K562 (cell line): ENCODE measurements at regions not wholly inside any gene's neighbourhood (a gene's known extent, or its start where the extent isn't known, plus 50 kb on each side); places are given as distances from the start of the nearest gene placed in this dataset.

Source experiments
- ATAC-seq: fragments of 200-7000 bp; cut with Tn5 transposase; 3 replicates; pipeline ENCODE4 v1.9.1; 2020; ENCODE audit warnings: moderate library complexity
- BruUV-seq: library from RNA; stranded (reverse); fragments of 400-500 nt; replicated peaks from 2 replicates; lab custom pipeline; 2021; lab: Mats Ljungman, UMichigan
- CTCF ChIA-PET: fragments of 300-600 bp; formaldehyde crosslinking; extraction: SDS; loops from one replicate; lab custom pipeline; 2021; ENCODE audit warnings: low intra/inter-chr PET ratio; lab: Yijun Ruan, JAX
- POLR2A ChIA-PET: fragments of 300-600, 350-650 bp; sonication (Branson Sonifier 250); formaldehyde crosslinking; extraction: SDS; loops from one replicate; lab custom pipeline; 2021; ENCODE audit warnings: antibody characterized with exemption, inconsistent platforms; lab: Yijun Ruan, JAX
- DNase-seq, 4 experiments: peaks; one replicate each; pipeline versions ENCODE4 v3.0.0 to v3.0.0-alpha.2; 2011 to 2018; ENCODE audit warnings: low spot score in 3 of 4, mixed read lengths in 3 of 4; ENCODE audit errors: extremely low read depth in 1 of 4
- FAIRE-seq: peaks from 2 replicates; lab custom pipeline; 2011; peaks lifted over from hg19 to GRCh38; lab: Jason Lieb, UNC
- H2AFZ ChIP-seq: 2 replicates; pipeline ENCODE4 v1.6.0; 2011; ENCODE audit warnings: low read depth, low read length, control low read depth, inconsistent platforms
- H3K27ac ChIP-seq: fragments of 200-600 bp; 3 replicates; pipeline ENCODE4 v1.8.0; 2011; ENCODE audit warnings: low read depth, mild to moderate bottlenecking, control low read depth, inconsistent platforms, low read length, moderate library complexity, mixed read lengths; ENCODE audit errors: extremely low read depth
- H3K27me3 ChIP-seq, 2 experiments: fragments of 300-600 bp in 1 of 2; 2 replicates in 1 of 2; 3 replicates in 1 of 2; pipeline versions ENCODE4 v1.6.0 to v1.8.0; 2011; ENCODE audit warnings: inconsistent platforms in 2 of 2, low read length in 2 of 2, mild to moderate bottlenecking in 1 of 2, mixed read lengths in 1 of 2, moderate library complexity in 1 of 2; ENCODE audit not compliant: control insufficient read depth in 2 of 2, insufficient read depth in 2 of 2
- H3K36me3 ChIP-seq: fragments of 300-600 bp; 3 replicates; pipeline ENCODE4 v1.8.0; 2011; ENCODE audit warnings: mild to moderate bottlenecking, low read length, inconsistent platforms; ENCODE audit not compliant: control insufficient read depth, insufficient read depth
- H3K4me1 ChIP-seq, 2 experiments: fragments of 200-600 bp in 1 of 2; replicated peaks in 1 of 2; 2 replicates in 1 of 2; 3 replicates in 1 of 2; pipeline versions ENCODE4 v1.5.1 to v1.8.0; 2011; ENCODE audit warnings: inconsistent platforms in 2 of 2, low read length in 2 of 2, mild to moderate bottlenecking in 1 of 2, mixed read lengths in 1 of 2, moderate library complexity in 1 of 2; ENCODE audit not compliant: control insufficient read depth in 2 of 2, insufficient read depth in 2 of 2
- H3K4me2 ChIP-seq: 2 replicates; pipeline ENCODE4 v1.6.1; 2011; ENCODE audit warnings: low read length, control low read depth, inconsistent platforms, mixed read lengths; ENCODE audit not compliant: insufficient read depth
- H3K4me3 ChIP-seq: fragments of 200-600 bp; sonication (generic), shearing (Covaris generic); 2 replicates; pipeline ENCODE4 v1.5.1; 2016; ENCODE audit warnings: control low read depth, inconsistent platforms
- H3K79me2 ChIP-seq: fragments of 200-600 bp; 3 replicates; pipeline ENCODE4 v1.8.0; 2011; ENCODE audit warnings: low read length, inconsistent platforms; ENCODE audit not compliant: control insufficient read depth, insufficient read depth
- H3K9ac ChIP-seq, 2 experiments: 2 replicates each; pipeline versions ENCODE4 v1.6.0 to v1.6.1; 2011; ENCODE audit warnings: low read depth in 2 of 2, low read length in 2 of 2, control low read depth in 1 of 2, inconsistent platforms in 1 of 2, mild to moderate bottlenecking in 1 of 2, mixed read lengths in 1 of 2; ENCODE audit not compliant: insufficient read depth in 1 of 2
- H3K9me1 ChIP-seq: one replicate; pipeline ENCODE4 v1.6.0; 2011; ENCODE audit warnings: inconsistent platforms, mild to moderate bottlenecking, low read length, moderate library complexity; ENCODE audit not compliant: control insufficient read depth, insufficient read depth
- H3K9me3 ChIP-seq: replicated peaks from 2 replicates; pipeline ENCODE4 v1.5.1; 2011; ENCODE audit warnings: low read depth, low read length, inconsistent platforms; ENCODE audit not compliant: control insufficient read depth, insufficient read depth
- H4K20me1 ChIP-seq: replicated peaks from 2 replicates; pipeline ENCODE4 v1.6.1; 2011; ENCODE audit warnings: low read length, inconsistent platforms, mixed read lengths; ENCODE audit not compliant: control insufficient read depth, insufficient read depth
- MBD2 ChIP-seq: sonication (generic); IDR thresholded peaks from 2 replicates; pipeline ENCODE4 v1.6.1; 2016; ENCODE audit warnings: low read depth, borderline replicate concordance
- TEAD4 ChIP-seq, 2 experiments: sonication (generic) in 1 of 2; formaldehyde crosslinking in 1 of 2; IDR thresholded peaks; 2 replicates each; pipeline versions ENCODE4 v1.6.1 to v1.8.0; 2012 to 2022; ENCODE audit warnings: borderline replicate concordance in 1 of 2, inconsistent platforms in 1 of 2, low read length in 1 of 2, mild to moderate bottlenecking in 1 of 2, missing genetic modification reagents in 1 of 2
- ZNF780A ChIP-seq: fragments of 250-450 bp; sonication (Bioruptor Pico); IDR thresholded peaks from 2 replicates; pipeline ENCODE4 v1.5.0; 2021; ENCODE audit warnings: mild to moderate bottlenecking
- WGBS: fragments of 100-300 bp; shearing (Covaris generic); methylation state at CpG from one replicate; pipeline ENCODE4 v1.1.6; 2016; ENCODE audit warnings: low coverage, mixed read lengths; ENCODE audit not compliant: insufficient coverage; ENCODE audit errors: missing lambda C conversion rate; 5-methylcytosine and 5-hydroxymethylcytosine counted together
- in situ Hi-C: fragments of 300-500 bp; cut with MboI; formaldehyde crosslinking; loops from 4 replicates; pipeline ENCODE4 v1.15.0; 2018; ENCODE audit warnings: inconsistent platforms, mixed read lengths
- intact Hi-C: fragments of 100-400 bp; cut with micrococcal nuclease; formaldehyde crosslinking; loops from 2 replicates; pipeline ENCODE4 v1.14.2; 2022

DNA sequence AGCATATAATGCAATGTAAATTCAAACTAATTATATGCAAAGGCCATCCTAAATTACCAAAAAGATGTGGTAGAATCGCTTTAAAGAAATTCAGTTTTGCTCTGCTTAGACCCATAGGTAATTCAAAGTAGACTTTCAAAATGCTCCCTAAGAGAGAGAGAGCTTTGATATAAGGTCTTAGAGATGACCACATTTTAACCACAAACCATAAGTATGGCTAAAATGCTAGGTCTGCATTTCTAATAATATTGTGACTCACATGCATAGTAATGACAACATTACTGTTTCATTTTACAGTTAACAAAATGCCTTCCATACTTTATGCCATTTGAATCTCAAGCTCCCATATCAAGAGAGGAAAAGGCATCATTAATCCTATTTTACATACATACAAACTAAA lies 144.5 kb downstream of the RAD51AP2 start:
- FAIRE-seq (no peak), ATAC-seq (no peak)
- Histone ChIP-seq H3K4me1 (no peaks in the 10 kb centered on the region), H3K4me2 (no peak overlapping the region), H3K4me3 (no peak overlapping the region), H3K9ac (no peak overlapping the region), H4K20me1 (no peaks in the 10 kb centered on the region), H2AFZ (no peak overlapping the region)
- CTCF ChIA-PET, result no interaction called here
- intact Hi-C loops, result no loop called here
- no peak for TF ChIP-seq TEAD4 (IDR thresholded peaks at IDR 0.05; ENCODE audit: low read length)
- no peak for TF ChIP-seq TEAD4 (CRISPR knock-in tag; IDR thresholded peaks at IDR 0.05; ENCODE audit: borderline replicate concordance)
- TF ChIP-seq, all 486 proteins: peak for 0
- no peaks in the 10 kb centered on the region for H3K36me3 ChIP-seq
- no peak overlapping the region for H3K27ac ChIP-seq
- no peak for DNase-seq
- POLR2A ChIA-PET, result no interaction called here
- no peaks in the 10 kb centered on the region for H3K9me1 ChIP-seq
- BruUV-seq, result no TSS peak
- no peaks in the 10 kb centered on the region for H3K9me3 ChIP-seq
- in situ Hi-C loops, result no loop called here
- WGBS, result 0% methylated on average over 1 of the region's 1 CpG
- no peaks in the 10 kb centered on the region for H3K79me2 ChIP-seq
- no peaks in the 10 kb centered on the region for H3K27me3 ChIP-seq

DNA sequence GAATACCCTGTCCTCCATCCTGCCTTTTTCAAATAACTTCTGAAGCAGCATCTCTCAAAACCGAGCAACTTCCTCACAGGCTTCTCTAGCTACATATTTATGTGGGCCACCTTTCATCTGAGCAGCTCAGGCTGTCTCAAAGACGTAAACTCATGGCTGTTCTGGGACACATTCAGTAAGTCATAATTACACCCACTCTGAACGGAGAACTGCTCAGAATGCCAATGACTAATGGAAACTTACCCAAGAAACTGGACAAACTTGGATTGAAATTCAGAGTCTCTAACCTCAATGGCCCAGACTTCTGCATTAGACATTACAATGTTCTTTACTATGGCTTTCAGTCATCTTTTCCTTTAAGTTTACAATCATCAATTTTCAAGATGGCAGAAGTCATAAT lies 145.2 kb downstream of the RAD51AP2 start:
- no TSS peak for BruUV-seq
- 0% methylated on average over 3 of the region's 3 CpGs for WGBS
- H2AFZ ChIP-seq, result no peak overlapping the region
- ATAC-seq (no peak), DNase-seq (no peak), FAIRE-seq (no peak)
- POLR2A ChIA-PET, result no interaction called here
- no peaks in the 10 kb centered on the region for H3K27me3 ChIP-seq
- no peaks in the 10 kb centered on the region for H4K20me1 ChIP-seq
- no peak overlapping the region for H3K4me3 ChIP-seq
- intact Hi-C loops, result no loop called here
- H3K79me2 ChIP-seq, result no peaks in the 10 kb centered on the region
- no peaks in the 10 kb centered on the region for H3K9me3 ChIP-seq
- no peak overlapping the region for H3K27ac ChIP-seq
- no peak overlapping the region for H3K4me2 ChIP-seq
- CTCF ChIA-PET, result no interaction called here
- no peaks in the 10 kb centered on the region for H3K9me1 ChIP-seq
- TF ChIP-seq MBD2 (no peak), ZNF780A (CRISPR knock-in tag) (no peak)
- no peaks in the 10 kb centered on the region for H3K4me1 ChIP-seq
- no peaks in the 10 kb centered on the region for H3K36me3 ChIP-seq
- in situ Hi-C loops, result no loop called here
- H3K9ac ChIP-seq, result no peak overlapping the region
